ENCODE measurements at regions not wholly inside any gene's neighbourhood (a gene's known extent, or its start where the extent isn't known, plus 50 kb on each side); places are given as distances from the start of the nearest gene placed in this dataset.
A peak's percentile ranks its signal among the peaks of the same experiment; 100 is the strongest.

- Histone ChIP-seq H3K4me3 (no peak overlapping the region), H3K27ac (no peak overlapping the region), H3K9me3 (no peaks in the 10 kb centered on the region), H3K36me3 (no peaks in the 10 kb centered on the region), H3K4me1 (no peaks in the 10 kb centered on the region), H3K27me3 (no peaks in the 10 kb centered on the region)
- DNase-seq, result peak in 1 of 3 donors; percentile 37
- peak in 1 of 4 donors; percentile 30 for ATAC-seq
- WGBS (ENCODE audit: insufficient coverage, low coverage, low lambda C conversion rate, missing lambda C conversion rate), result 60% methylated on average over 1 of the region's 2 CpGs
- intact Hi-C loops (cut with DNase I), result no loop called here
- TF ChIP-seq CTCF (IDR thresholded peaks at IDR 0.05) (no peak), POLR2A (IDR thresholded peaks at IDR 0.05) (no peak)
These were observed 310.6 kb downstream of the NDFIP2 start for GRCh38 chr13:79791471-79792042.

- no peaks in the 10 kb centered on the region for H3K9me3 ChIP-seq
These were observed 305.2 kb downstream of the NDFIP2 start for GRCh38 chr13:79786176-79786575.

GRCh38 chr13:79782541-79783205 lies 301.7 kb downstream of the NDFIP2 start:
- intact Hi-C loops (cut with DNase I), result no loop called here
- ATAC-seq (peak in 1 of 4 donors; percentile 40), DNase-seq (no peak)
- TF ChIP-seq POLR2A (IDR thresholded peaks at IDR 0.05), result no peak
- TF ChIP-seq CTCF (IDR thresholded peaks at IDR 0.05), result no peak
- no peaks in the 10 kb centered on the region for H3K4me1 ChIP-seq
- no peaks in the 10 kb centered on the region for H3K9me3 ChIP-seq
- H3K36me3 ChIP-seq, result no peaks in the 10 kb centered on the region
- no peak overlapping the region for H3K27ac ChIP-seq
- WGBS (ENCODE audit: insufficient coverage, low coverage, low lambda C conversion rate, missing lambda C conversion rate), result 42% methylated on average over 13 of the region's 14 CpGs
- no peaks in the 10 kb centered on the region for H3K27me3 ChIP-seq
- H3K4me3 ChIP-seq, result no peak overlapping the region

More at GRCh38 chr13:79786176-79786575, 305.2 kb downstream of the NDFIP2 start:
- no peaks in the 10 kb centered on the region for H3K4me1 ChIP-seq
- WGBS (ENCODE audit: insufficient coverage, low coverage, low lambda C conversion rate, missing lambda C conversion rate), result 74% methylated on average over 4 of the region's 4 CpGs
- H3K4me3 ChIP-seq, result no peak overlapping the region
- H3K36me3 ChIP-seq, result no peaks in the 10 kb centered on the region
- no peak for TF ChIP-seq CTCF (IDR thresholded peaks at IDR 0.05)
- TF ChIP-seq POLR2A (IDR thresholded peaks at IDR 0.05), result no peak
- no peaks in the 10 kb centered on the region for H3K27me3 ChIP-seq
- H3K27ac ChIP-seq, result no peak overlapping the region
- no peak for DNase-seq
- intact Hi-C loops (cut with DNase I), result no loop called here
- ATAC-seq, result no peak

- H3K4me3 ChIP-seq, result no peak overlapping the region
- H3K36me3 ChIP-seq, result no peaks in the 10 kb centered on the region
- TF ChIP-seq CTCF (IDR thresholded peaks at IDR 0.05) (no peak), POLR2A (IDR thresholded peaks at IDR 0.05) (no peak)
- intact Hi-C loops (cut with DNase I), result no loop called here
- no peaks in the 10 kb centered on the region for H3K27me3 ChIP-seq
- DNase-seq, result no peak
- H3K4me1 ChIP-seq, result no peaks in the 10 kb centered on the region
- no peak overlapping the region for H3K27ac ChIP-seq
- H3K9me3 ChIP-seq, result no peaks in the 10 kb centered on the region
- 67% methylated on average over 5 of the region's 5 CpGs for WGBS (ENCODE audit: insufficient coverage, low coverage, low lambda C conversion rate, missing lambda C conversion rate)
- ATAC-seq, result no peak
These were observed 301.0 kb downstream of the NDFIP2 start for GRCh38 chr13:79781829-79782540.
